HepG2 (cell line): ENCODE measurements at regions not wholly inside any gene's neighbourhood (a gene's known extent, or its start where the extent isn't known, plus 50 kb on each side); places are given as distances from the start of the nearest gene placed in this dataset.
A peak's percentile ranks its signal among the peaks of the same experiment; 100 is the strongest.

Source experiments
- ARNT ChIP-seq: fragments of 450-650 bp; IDR thresholded peaks from 2 replicates; pipeline ENCODE4 v1.6.1; 2017
- ELF4 ChIP-seq: sonication (generic); formaldehyde crosslinking; IDR thresholded peaks from 2 replicates; pipeline ENCODE4 v1.5.0; 2020; ENCODE audit warnings: missing genetic modification reagents, mild to moderate bottlenecking, moderate library complexity, borderline replicate concordance
- ETV6 ChIP-seq: sonication (generic); formaldehyde crosslinking; conservative IDR thresholded peaks from 2 replicates; pipeline ENCODE4 v1.4.0; 2020; ENCODE audit warnings: missing genetic modification reagents
- KDM1A ChIP-seq: IDR thresholded peaks from 2 replicates; pipeline ENCODE4 v1.6.1; 2016; ENCODE audit warnings: missing compliant biosample characterization
- KDM5A ChIP-seq: fragments of 200-600 bp; sonication (generic); IDR thresholded peaks from 2 replicates; pipeline ENCODE4 v1.7.0; 2018; ENCODE audit warnings: antibody characterized with exemption, mild to moderate bottlenecking, low read length, borderline replicate concordance
- MAZ ChIP-seq, 2 experiments: sonication (generic) in 1 of 2; formaldehyde crosslinking in 1 of 2; IDR thresholded peaks; 2 replicates each; pipeline versions ENCODE4 v1.5.0 to v1.6.1; 2012 to 2020; ENCODE audit warnings: low read depth in 2 of 2, mild to moderate bottlenecking in 2 of 2, borderline replicate concordance in 1 of 2, improper control_type of control experiment in 1 of 2, low read length in 1 of 2, missing genetic modification reagents in 1 of 2, moderate library complexity in 1 of 2
- MTF2 ChIP-seq: sonication (generic); formaldehyde crosslinking; IDR thresholded peaks from 2 replicates; pipeline ENCODE4 v1.5.0; 2020; ENCODE audit warnings: missing genetic modification reagents, borderline replicate concordance
- NFAT5 ChIP-seq: sonication (generic); formaldehyde crosslinking; IDR thresholded peaks from 2 replicates; pipeline ENCODE4 v1.4.0; 2020; ENCODE audit warnings: missing genetic modification reagents
- SAP130 ChIP-seq: IDR thresholded peaks from 2 replicates; pipeline ENCODE4 v1.6.1; 2016; ENCODE audit warnings: low read depth
- SMAD3 ChIP-seq: sonication (generic); formaldehyde crosslinking; IDR thresholded peaks from 2 replicates; pipeline ENCODE4 v1.4.0; 2020; ENCODE audit warnings: missing genetic modification reagents
- SNAI1 ChIP-seq: sonication (generic); formaldehyde crosslinking; IDR thresholded peaks from 2 replicates; pipeline ENCODE4 v1.5.0; 2020; ENCODE audit warnings: mild to moderate bottlenecking, missing genetic modification reagents, borderline replicate concordance
- THAP9 ChIP-seq: sonication (generic); formaldehyde crosslinking; IDR thresholded peaks from 2 replicates; pipeline ENCODE4; 2020; ENCODE audit warnings: missing genetic modification reagents, mild to moderate bottlenecking, borderline replicate concordance
- ZBTB4 ChIP-seq: sonication (generic); formaldehyde crosslinking; IDR thresholded peaks from 2 replicates; pipeline ENCODE4 v1.4.0; 2020; ENCODE audit warnings: missing genetic modification reagents, mild to moderate bottlenecking, borderline replicate concordance
- ZNF263 ChIP-seq: sonication (generic); formaldehyde crosslinking; IDR thresholded peaks from 2 replicates; pipeline ENCODE4 v1.4.0; 2020; ENCODE audit warnings: missing genetic modification reagents
- ZNF383 ChIP-seq: sonication (generic); formaldehyde crosslinking; IDR thresholded peaks from 2 replicates; pipeline ENCODE4 v1.4.0; 2020; ENCODE audit warnings: missing genetic modification reagents, mild to moderate bottlenecking, borderline replicate concordance
- ZNF562 ChIP-seq: sonication (generic); formaldehyde crosslinking; IDR thresholded peaks from 2 replicates; pipeline ENCODE4 v1.8.0; 2022; ENCODE audit warnings: missing genetic modification reagents, borderline replicate concordance
- ZNF776 ChIP-seq: sonication (generic); formaldehyde crosslinking; IDR thresholded peaks from 2 replicates; pipeline ENCODE4 v1.4.0; 2020; ENCODE audit warnings: mild to moderate bottlenecking, missing genetic modification reagents

GRCh38 chr9:71446473-71447411 lies 321.6 kb downstream of the CEMIP2 start (continued):
- TF ChIP-seq NFAT5 (CRISPR knock-in tag): peak; percentile 72; the same call in 1 of the 2 replicates
- no peak for TF ChIP-seq SMAD3 (CRISPR knock-in tag)
- peak; percentile 54; the same call in 1 of the 2 replicates for TF ChIP-seq ZNF776
- 0 out of 2 replicates have a peak, but pooled peaks have one; percentile 21 for TF ChIP-seq ZNF263 (CRISPR knock-in tag)
- TF ChIP-seq KDM5A: no peak
- TF ChIP-seq SAP130 (CRISPR knock-in tag): peak; percentile 38; the same call in 1 of the 2 replicates
- TF ChIP-seq SNAI1: 0 out of 2 replicates have a peak, but pooled peaks have one; percentile 54
- TF ChIP-seq KDM1A: no peak
- TF ChIP-seq ZNF383 (CRISPR knock-in tag): no peak
- no peak for TF ChIP-seq ARNT
- TF ChIP-seq ZBTB4 (CRISPR knock-in tag): no peak
- no peak for TF ChIP-seq ETV6
- no peak for TF ChIP-seq ZNF562 (CRISPR knock-in tag)
- TF ChIP-seq MAZ (IDR thresholded peaks at IDR 0.05; ENCODE audit: borderline replicate concordance, low read depth, low read length): no peak
- TF ChIP-seq MAZ (CRISPR knock-in tag; IDR thresholded peaks at IDR 0.05; ENCODE audit: low read depth): 0 out of 2 replicates have a peak, but pooled peaks have one; percentile 43
- no peak for TF ChIP-seq ELF4 (CRISPR knock-in tag)
- no peak for TF ChIP-seq MTF2 (CRISPR knock-in tag)
- TF ChIP-seq THAP9 (CRISPR knock-in tag): 0 out of 2 replicates have a peak, but pooled peaks have one; percentile 19
